HFFc6 (cell line): ENCODE measurements at regions not wholly inside any gene's neighbourhood (a gene's known extent, or its start where the extent isn't known, plus 50 kb on each side); places are given as distances from the start of the nearest gene placed in this dataset.

ENCODE experiments used
- DNase-seq: peaks from one replicate; pipeline ENCODE4 v3.0.0-alpha.2; 2018
- H3K27ac Mint-ChIP-seq: 2 replicates; pipeline ENCODE4 v1.8.0; 2020; ENCODE audit warnings: mild to moderate bottlenecking, mixed read lengths
- H3K27me3 Mint-ChIP-seq: 2 replicates; pipeline ENCODE4 v1.8.0; 2021; ENCODE audit warnings: mild to moderate bottlenecking, moderate library complexity, mixed read lengths; ENCODE audit not compliant: insufficient read depth
- H3K36me3 Mint-ChIP-seq: 2 replicates; pipeline ENCODE4 v1.8.0; 2021; ENCODE audit warnings: low read depth, mixed read lengths
- H3K4me1 Mint-ChIP-seq: 2 replicates; pipeline ENCODE4 v1.8.0; 2020; ENCODE audit warnings: low read depth, mixed read lengths
- H3K4me3 Mint-ChIP-seq: 2 replicates; pipeline ENCODE4 v1.8.0; 2020; ENCODE audit warnings: mild to moderate bottlenecking, moderate library complexity, mixed read lengths
- H3K9me3 Mint-ChIP-seq: 2 replicates; pipeline ENCODE4 v1.8.0; 2020; ENCODE audit warnings: mild to moderate bottlenecking, mixed read lengths
- CTCF ChIP-seq: fragments of 200-600 bp; sonication (generic); IDR thresholded peaks from 2 replicates; pipeline ENCODE4 v1.5.0; 2021; ENCODE audit warnings: antibody characterized with exemption, mild to moderate bottlenecking

GRCh38 chr18:40102903-40103302 is 1852.1 kb upstream of the PIK3C3 start:
- no peak for DNase-seq
- Mint-ChIP-seq H3K27ac (no peak overlapping the region), H3K4me1 (no peaks in the 10 kb centered on the region), H3K36me3 (no peaks in the 10 kb centered on the region), H3K9me3 (peaks cover 1% of the 10 kb centered on the region; the same call in 1 of the 2 replicates), H3K27me3 (no peaks in the 10 kb centered on the region; the same call in 1 of the 2 replicates), H3K4me3 (no peak overlapping the region)
- TF ChIP-seq CTCF, result no peak

- no peaks in the 10 kb centered on the region for H3K36me3 Mint-ChIP-seq
- H3K27me3 Mint-ChIP-seq, result no peaks in the 10 kb centered on the region
- TF ChIP-seq CTCF, result no peak
- no peak for DNase-seq
- H3K4me1 Mint-ChIP-seq, result no peaks in the 10 kb centered on the region
- no peak overlapping the region for H3K27ac Mint-ChIP-seq
- no peaks in the 10 kb centered on the region; the same call in 1 of the 2 replicates for H3K9me3 Mint-ChIP-seq
- H3K4me3 Mint-ChIP-seq, result no peak overlapping the region
Observed at GRCh38 chr18:40099641-40100040, 1855.4 kb upstream of the PIK3C3 start.

GRCh38 chr18:40096675-40097074 is 1858.4 kb upstream of the PIK3C3 start:
- no peak overlapping the region for H3K4me3 Mint-ChIP-seq
- TF ChIP-seq CTCF, result no peak
- no peaks in the 10 kb centered on the region for H3K27me3 Mint-ChIP-seq
- H3K9me3 Mint-ChIP-seq, result no peaks in the 10 kb centered on the region; the same call in 1 of the 2 replicates
- DNase-seq, result no peak
- H3K4me1 Mint-ChIP-seq, result no peaks in the 10 kb centered on the region
- no peak overlapping the region for H3K27ac Mint-ChIP-seq
- H3K36me3 Mint-ChIP-seq, result no peaks in the 10 kb centered on the region

- Mint-ChIP-seq H3K9me3 (no peaks in the 10 kb centered on the region; the same call in 1 of the 2 replicates), H3K27me3 (no peaks in the 10 kb centered on the region), H3K4me3 (no peak overlapping the region), H3K4me1 (no peaks in the 10 kb centered on the region), H3K36me3 (no peaks in the 10 kb centered on the region), H3K27ac (no peak overlapping the region)
- no peak for TF ChIP-seq CTCF
- DNase-seq, result peak; percentile 9
Observed at GRCh38 chr18:40094441-40094840, 1860.6 kb upstream of the PIK3C3 start.

GRCh38 chr18:40088130-40088529 is 1866.9 kb upstream of the PIK3C3 start:
- Mint-ChIP-seq H3K27ac (no peak overlapping the region), H3K36me3 (no peaks in the 10 kb centered on the region), H3K4me1 (no peaks in the 10 kb centered on the region), H3K4me3 (no peak overlapping the region; the same call in 1 of the 2 replicates), H3K9me3 (no peaks in the 10 kb centered on the region; the same call in 1 of the 2 replicates), H3K27me3 (peaks cover 7% of the 10 kb centered on the region; the same call in 1 of the 2 replicates)
- DNase-seq, result no peak
- TF ChIP-seq CTCF, result no peak

- TF ChIP-seq CTCF, result no peak
- no peaks in the 10 kb centered on the region; the same call in 1 of the 2 replicates for H3K27me3 Mint-ChIP-seq
- H3K9me3 Mint-ChIP-seq, result peaks cover 13% of the 10 kb centered on the region
- DNase-seq, result no peak
- no peaks in the 10 kb centered on the region for H3K36me3 Mint-ChIP-seq
- no peak overlapping the region for H3K27ac Mint-ChIP-seq
- no peaks in the 10 kb centered on the region for H3K4me1 Mint-ChIP-seq
- no peak overlapping the region for H3K4me3 Mint-ChIP-seq
Observed at GRCh38 chr18:40079786-40080185, 1875.2 kb upstream of the PIK3C3 start.
